ENCODE measurements at regions not wholly inside any gene's neighbourhood (a gene's known extent, or its start where the extent isn't known, plus 50 kb on each side); places are given as distances from the start of the nearest gene placed in this dataset.

- Histone ChIP-seq H4K20me1 (replicated peaks in 1 of 2; ENCODE audit: control insufficient read depth in 1 of 2, insufficient read depth in 2 of 2, low read length in 2 of 2) (no peaks in the 10 kb centered on the region), H4K5ac (ENCODE audit: insufficient read length, low read depth, low read length) (no peak overlapping the region), H3K27me3 (replicated peaks in 1 of 4; ENCODE audit: control insufficient read depth in 3 of 4, extremely low read depth in 1 of 4, insufficient read depth in 3 of 4, low read length in 3 of 4) (no peaks in the 10 kb centered on the region), H2BK120ac (replicated peaks; ENCODE audit: low read depth, low read length) (no peak overlapping the region), H3K9ac (replicated peaks in 1 of 4; ENCODE audit: extremely low read depth in 1 of 4, low read depth in 3 of 4, low read length in 3 of 4) (no peak overlapping the region), H3K9me3 (ENCODE audit: insufficient read depth in 2 of 2, low read depth in 1 of 2, low read length in 1 of 2) (no peaks in the 10 kb centered on the region), H3K4me3 (ENCODE audit: extremely low read depth in 1 of 4, insufficient read depth in 2 of 4, low read depth in 3 of 4, low read length in 4 of 4) (no peak overlapping the region), H3K79me1 (ENCODE audit: low read depth, low read length) (no peaks in the 10 kb centered on the region), H3K36me3 (ENCODE audit: control insufficient read depth in 2 of 4, insufficient read depth in 4 of 4, low read length in 3 of 4) (no peaks in the 10 kb centered on the region), H2BK5ac (ENCODE audit: low read depth, low read length) (no peak overlapping the region), H2BK12ac (ENCODE audit: low read depth, low read length) (no peak overlapping the region), H3K18ac (ENCODE audit: extremely low read depth, low read length) (no peak overlapping the region), H3K23me2 (ENCODE audit: low read depth, low read length) (no peaks in the 10 kb centered on the region), H2AFZ (ENCODE audit: low read length) (no peak overlapping the region), H3K4ac (replicated peaks; ENCODE audit: insufficient read length, low read depth, low read length) (no peak overlapping the region), H3K27ac (ENCODE audit: low read depth, low read length) (no peak overlapping the region), H3K79me2 (ENCODE audit: control insufficient read depth in 1 of 2, insufficient read depth in 2 of 2, low read length in 2 of 2) (no peaks in the 10 kb centered on the region), H4K8ac (ENCODE audit: extremely low read depth, insufficient read depth, low read length) (no peak overlapping the region), H3K56ac (replicated peaks; ENCODE audit: insufficient read length, low read depth, low read length) (no peak overlapping the region), H3K4me2 (ENCODE audit: insufficient read depth in 1 of 2, low read depth in 2 of 2, low read length in 2 of 2) (no peak overlapping the region), H2BK15ac (ENCODE audit: low read length) (no peak overlapping the region), H3K14ac (ENCODE audit: insufficient read length) (no peak overlapping the region), H3K23ac (ENCODE audit: insufficient read length) (no peak overlapping the region), H2BK20ac (ENCODE audit: low read length) (no peak overlapping the region), H3K4me1 (replicated peaks in 1 of 4; ENCODE audit: control insufficient read depth in 3 of 4, insufficient read depth in 4 of 4, low read length in 3 of 4) (peaks cover 0 to 8% (median 5%) of the 10 kb centered on the region in 4 experiments; a peak in 4 of 7 replicates), H2AK5ac (ENCODE audit: low read depth, low read length) (no peak overlapping the region), H4K91ac (replicated peaks; ENCODE audit: insufficient read length, low read length) (no peak overlapping the region)
- no peak for DNase-seq (ENCODE audit: low read depth in 1 of 2, low spot score in 2 of 2)
- WGBS, 2 experiments (ENCODE audit: extremely low coverage in 1 of 2, insufficient coverage in 1 of 2, insufficient read length in 1 of 2, insufficient replicate concordance in 2 of 2, low coverage in 1 of 2, low lambda C conversion rate in 2 of 2, missing lambda C conversion rate in 1 of 2), result 91% methylated on average over 2 of the region's 2 CpGs; no CpG with 5 or more reads in 1 of the 2 experiments
- ChIA-PET CTCF (ENCODE audit: partially characterized antibody) (interaction anchor here (0.9 to 2.2 kb wide), 2 partner anchors 9 kb away, joined by 3 to 5 read pairs; no protein-coding TSS in a partner anchor), POLR2A (ENCODE audit: partially characterized antibody) (no interaction called here)
- TF ChIP-seq BCL11A (IDR thresholded peaks at IDR 0.05; ENCODE audit: low read depth in 2 of 2, low read length in 2 of 2) (no peak), POLR2A (IDR thresholded peaks at IDR 0.05; ENCODE audit: control extremely low read depth in 1 of 2, low read depth in 2 of 2, low read length in 2 of 2) (no peak), TCF12 (IDR thresholded peaks at IDR 0.05; ENCODE audit: low read depth, low read length) (no peak), SP1 (IDR thresholded peaks at IDR 0.05; ENCODE audit: low read depth, low read length) (no peak), YY1 (IDR thresholded peaks at IDR 0.05; ENCODE audit: low read depth, low read length) (no peak), PHF8 (conservative IDR thresholded peaks at IDR 0.05; ENCODE audit: low read depth, low read length) (no peak), E2F6 (IDR thresholded peaks at IDR 0.05) (no peak), RBBP5 (IDR thresholded peaks at IDR 0.05; ENCODE audit: borderline replicate concordance, low read depth, low read length) (no peak), MAX (IDR thresholded peaks at IDR 0.05) (no peak)
- no peak for FAIRE-seq
Observed at GRCh38 chr2:134019871-134020270, 234.0 kb upstream of the MGAT5 start.

Data from H1 (cell line).